GM12878 (cell line): ENCODE measurements at regions not wholly inside any gene's neighbourhood (a gene's known extent, or its start where the extent isn't known, plus 50 kb on each side); places are given as distances from the start of the nearest gene placed in this dataset.

Source experiments
- BHLHE40 ChIP-seq, 2 experiments: fragments of 450-650 bp in 1 of 2; IDR thresholded peaks; 2 replicates each; pipeline ENCODE4 v1.6.1; 2011 to 2017; ENCODE audit warnings: low read depth in 2 of 2, borderline replicate concordance in 1 of 2, improper control_type of control experiment in 1 of 2, low read length in 1 of 2, mild to moderate bottlenecking in 1 of 2
- EGR1 ChIP-seq, 2 experiments: IDR thresholded peaks; 1 replicate in 1 of 2; 2 replicates in 1 of 2; pipeline ENCODE4 v1.6.1; 2011 to 2012; ENCODE audit warnings: low read depth in 2 of 2, low read length in 2 of 2, borderline replicate concordance in 1 of 2, mild to moderate bottlenecking in 1 of 2, moderate library complexity in 1 of 2
- EZH2 ChIP-seq: IDR thresholded peaks from 2 replicates; pipeline ENCODE4 v1.6.1; 2012; ENCODE audit warnings: low read depth, mild to moderate bottlenecking, control low read depth, inconsistent platforms, low read length, borderline replicate concordance; ENCODE audit not compliant: control insufficient read depth
- GATAD2B ChIP-seq: fragments of 450-650 bp; conservative IDR thresholded peaks from 2 replicates; pipeline ENCODE4 v1.6.1; 2017; ENCODE audit warnings: low read depth, mild to moderate bottlenecking, moderate library complexity
- JUND ChIP-seq: IDR thresholded peaks from 2 replicates; pipeline ENCODE4 v1.6.1; 2012; ENCODE audit warnings: low read depth, mild to moderate bottlenecking, low read length, improper control_type of control experiment, moderate library complexity
- NFYA ChIP-seq: IDR thresholded peaks from 2 replicates; pipeline ENCODE4 v1.6.1; 2011; ENCODE audit warnings: low read depth, mild to moderate bottlenecking, low read length, improper control_type of control experiment, borderline replicate concordance
- NFYB ChIP-seq: IDR thresholded peaks from 2 replicates; pipeline ENCODE4 v1.6.1; 2011; ENCODE audit warnings: low read depth, mild to moderate bottlenecking, low read length, improper control_type of control experiment, moderate library complexity; ENCODE audit not compliant: insufficient read depth
- POLR2A ChIP-seq: IDR thresholded peaks from 2 replicates; pipeline ENCODE4 v1.6.1; 2011; ENCODE audit warnings: low read depth, mild to moderate bottlenecking, low read length
- POLR2AphosphoS5 ChIP-seq: IDR thresholded peaks from 2 replicates; pipeline ENCODE4 v1.6.1; 2011; ENCODE audit warnings: mild to moderate bottlenecking, low read length, inconsistent platforms
- SP1 ChIP-seq: IDR thresholded peaks from one replicate; pipeline ENCODE4 v1.6.1; 2011; ENCODE audit warnings: low read depth, low read length
- ZNF274 ChIP-seq: IDR thresholded peaks from one replicate; pipeline ENCODE4 v1.8.0; 2011; ENCODE audit not compliant: insufficient read length, insufficient read depth
- ZSCAN29 ChIP-seq: fragments of 450-650 bp; IDR thresholded peaks from 2 replicates; pipeline ENCODE4 v1.6.1; 2017; ENCODE audit warnings: mild to moderate bottlenecking, moderate library complexity
- TF ChIP-seq, protein P1 (sequence below), 3 experiments: IDR thresholded peaks in 2 of 3; conservative IDR thresholded peaks in 1 of 3; 2 replicates each; pipeline ENCODE4 v1.5.1; 2011; ENCODE audit warnings: low read depth in 3 of 3, low read length in 3 of 3, mild to moderate bottlenecking in 3 of 3, control low read depth in 2 of 3, moderate library complexity in 2 of 3, inconsistent platforms in 1 of 3, mixed read lengths in 1 of 3; ENCODE audit not compliant: control insufficient read depth in 2 of 3, insufficient read depth in 1 of 3; ENCODE audit errors: extremely low read depth in 1 of 3
- TF ChIP-seq, protein P2 (sequence below): IDR thresholded peaks from 2 replicates; pipeline ENCODE4 v1.6.1; 2012; ENCODE audit warnings: low read length, inconsistent platforms

DNA sequence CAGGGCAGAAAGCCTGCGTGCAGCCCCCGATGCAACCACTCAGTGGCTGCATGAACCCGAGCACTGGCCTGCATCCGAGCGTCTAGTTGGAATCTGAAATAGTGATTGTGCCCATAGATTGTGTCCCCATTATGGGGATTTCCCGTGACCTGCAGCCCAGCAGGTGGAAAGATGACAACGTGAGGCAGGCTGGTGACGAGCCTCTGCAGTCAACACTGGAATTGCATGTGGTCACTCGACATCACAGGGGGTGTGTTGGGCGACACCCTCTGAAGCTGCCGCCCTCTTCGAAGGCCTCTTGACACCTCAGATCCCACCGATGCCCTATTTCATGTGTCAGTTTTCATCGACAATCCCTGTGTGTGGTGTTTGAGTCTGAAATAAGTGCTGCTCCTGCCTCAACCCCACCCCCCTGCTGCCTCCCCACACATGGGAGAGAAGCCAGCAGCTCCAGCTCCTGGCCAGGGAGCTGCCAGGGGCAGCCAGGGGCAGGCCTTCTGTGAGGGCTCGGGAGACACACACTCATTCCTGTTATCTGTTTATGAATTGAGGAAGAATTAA, 172.0 kb upstream of the B3GAT1 start:
- TF ChIP-seq ZNF274 (no peak), EZH2 (no peak), EGR1 (IDR thresholded peaks at IDR 0.05; ENCODE audit: borderline replicate concordance in 1 of 2, low read depth in 2 of 2, low read length in 2 of 2) (no peak), JUND (no peak), SP1 (no peak), NFYB (no peak), ZSCAN29 (no peak), POLR2AphosphoS5 (no peak), POLR2A (no peak), GATAD2B (no peak), NFYA (no peak), BHLHE40 (IDR thresholded peaks at IDR 0.05; ENCODE audit: borderline replicate concordance in 1 of 2, low read depth in 2 of 2, low read length in 1 of 2) (no peak)
- TF ChIP-seq, protein P1, sequence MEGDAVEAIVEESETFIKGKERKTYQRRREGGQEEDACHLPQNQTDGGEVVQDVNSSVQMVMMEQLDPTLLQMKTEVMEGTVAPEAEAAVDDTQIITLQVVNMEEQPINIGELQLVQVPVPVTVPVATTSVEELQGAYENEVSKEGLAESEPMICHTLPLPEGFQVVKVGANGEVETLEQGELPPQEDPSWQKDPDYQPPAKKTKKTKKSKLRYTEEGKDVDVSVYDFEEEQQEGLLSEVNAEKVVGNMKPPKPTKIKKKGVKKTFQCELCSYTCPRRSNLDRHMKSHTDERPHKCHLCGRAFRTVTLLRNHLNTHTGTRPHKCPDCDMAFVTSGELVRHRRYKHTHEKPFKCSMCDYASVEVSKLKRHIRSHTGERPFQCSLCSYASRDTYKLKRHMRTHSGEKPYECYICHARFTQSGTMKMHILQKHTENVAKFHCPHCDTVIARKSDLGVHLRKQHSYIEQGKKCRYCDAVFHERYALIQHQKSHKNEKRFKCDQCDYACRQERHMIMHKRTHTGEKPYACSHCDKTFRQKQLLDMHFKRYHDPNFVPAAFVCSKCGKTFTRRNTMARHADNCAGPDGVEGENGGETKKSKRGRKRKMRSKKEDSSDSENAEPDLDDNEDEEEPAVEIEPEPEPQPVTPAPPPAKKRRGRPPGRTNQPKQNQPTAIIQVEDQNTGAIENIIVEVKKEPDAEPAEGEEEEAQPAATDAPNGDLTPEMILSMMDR (IDR thresholded peaks at IDR 0.05 in 2 of 3, conservative IDR thresholded peaks at IDR 0.05 in 1 of 3; ENCODE audit: control insufficient read depth in 2 of 3, extremely low read depth in 1 of 3, insufficient read depth in 1 of 3, low read depth in 3 of 3, low read length in 3 of 3) = no peak
- TF ChIP-seq, protein P2, sequence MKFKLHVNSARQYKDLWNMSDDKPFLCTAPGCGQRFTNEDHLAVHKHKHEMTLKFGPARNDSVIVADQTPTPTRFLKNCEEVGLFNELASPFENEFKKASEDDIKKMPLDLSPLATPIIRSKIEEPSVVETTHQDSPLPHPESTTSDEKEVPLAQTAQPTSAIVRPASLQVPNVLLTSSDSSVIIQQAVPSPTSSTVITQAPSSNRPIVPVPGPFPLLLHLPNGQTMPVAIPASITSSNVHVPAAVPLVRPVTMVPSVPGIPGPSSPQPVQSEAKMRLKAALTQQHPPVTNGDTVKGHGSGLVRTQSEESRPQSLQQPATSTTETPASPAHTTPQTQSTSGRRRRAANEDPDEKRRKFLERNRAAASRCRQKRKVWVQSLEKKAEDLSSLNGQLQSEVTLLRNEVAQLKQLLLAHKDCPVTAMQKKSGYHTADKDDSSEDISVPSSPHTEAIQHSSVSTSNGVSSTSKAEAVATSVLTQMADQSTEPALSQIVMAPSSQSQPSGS = no peak
